AG08395 (cell line): ENCODE measurements at regions not wholly inside any gene's neighbourhood (a gene's known extent, or its start where the extent isn't known, plus 50 kb on each side); places are given as distances from the start of the nearest gene placed in this dataset.
"Not testable (repeated sequence)": the region's sequence is repeated elsewhere in the genome, so short reads cannot be mapped to it uniquely, and the experiment has no call there.

Experiments used
- DNase-seq: peaks from one replicate; pipeline ENCODE4 v3.0.0; 2012; ENCODE audit warnings: mixed read lengths, low spot score

GRCh38 chr15:79156704-79157375, 66.3 kb upstream of the RASGRF1 start:
- DNase-seq: no peak

GRCh38 chr15:79154483-79155135, 64.0 kb upstream of the RASGRF1 start:
- no peak for DNase-seq

GRCh38 chr15:79144290-79144689, 53.7 kb upstream of the RASGRF1 start:
- DNase-seq: not testable (repeated sequence)

- DNase-seq: no peak
Measured at GRCh38 chr15:79140846-79141570, 50.4 kb upstream of the RASGRF1 start.
